ENCODE measurements at regions not wholly inside any gene's neighbourhood (a gene's known extent, or its start where the extent isn't known, plus 50 kb on each side); places are given as distances from the start of the nearest gene placed in this dataset.
A peak's percentile ranks its signal among the peaks of the same experiment; 100 is the strongest.

- no peak for DNase-seq
These were observed 277.4 kb upstream of the SESN3 start for GRCh38 chr11:95508219-95508890.

DNA sequence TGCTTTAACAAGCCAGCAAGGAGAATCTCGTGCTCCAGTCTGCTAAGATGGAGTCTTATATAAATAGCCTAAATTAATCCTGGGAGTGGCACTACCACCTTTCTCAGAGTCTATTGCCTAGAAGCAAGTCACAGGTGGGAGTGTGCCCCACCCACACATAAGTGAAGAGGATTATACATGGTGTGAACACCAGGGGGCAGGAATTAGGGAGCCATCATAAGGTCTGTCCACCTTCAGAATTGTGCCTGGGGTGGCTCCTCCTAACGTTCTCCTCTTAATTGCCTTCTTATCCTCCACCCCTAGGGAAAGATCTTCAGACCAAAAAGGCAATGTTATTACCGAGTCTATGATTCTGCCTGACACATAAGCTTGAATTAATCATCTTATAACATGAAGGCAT lies 276.8 kb upstream of the SESN3 start:
- DNase-seq = no peak

DNA sequence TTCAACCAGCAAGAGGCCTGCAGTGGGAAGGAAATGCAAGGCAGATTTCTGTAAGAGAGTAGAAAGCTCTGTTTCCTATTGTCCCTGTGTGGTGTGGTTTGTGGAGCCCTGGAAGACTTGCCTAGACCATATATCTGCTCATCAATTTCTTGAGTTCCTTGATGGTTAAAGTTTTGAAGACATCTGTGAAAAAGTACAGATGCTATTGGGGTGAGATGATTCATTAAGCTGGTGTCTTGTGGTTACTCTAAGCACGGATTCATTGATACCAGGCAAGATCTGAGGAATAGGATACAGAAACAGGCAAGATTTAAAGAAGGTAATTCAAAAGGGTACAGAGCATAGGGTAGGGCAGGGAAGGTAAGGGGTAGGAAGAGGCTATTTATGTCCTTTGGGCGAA lies 275.8 kb upstream of the SESN3 start:
- DNase-seq = peak; percentile 71

DNA sequence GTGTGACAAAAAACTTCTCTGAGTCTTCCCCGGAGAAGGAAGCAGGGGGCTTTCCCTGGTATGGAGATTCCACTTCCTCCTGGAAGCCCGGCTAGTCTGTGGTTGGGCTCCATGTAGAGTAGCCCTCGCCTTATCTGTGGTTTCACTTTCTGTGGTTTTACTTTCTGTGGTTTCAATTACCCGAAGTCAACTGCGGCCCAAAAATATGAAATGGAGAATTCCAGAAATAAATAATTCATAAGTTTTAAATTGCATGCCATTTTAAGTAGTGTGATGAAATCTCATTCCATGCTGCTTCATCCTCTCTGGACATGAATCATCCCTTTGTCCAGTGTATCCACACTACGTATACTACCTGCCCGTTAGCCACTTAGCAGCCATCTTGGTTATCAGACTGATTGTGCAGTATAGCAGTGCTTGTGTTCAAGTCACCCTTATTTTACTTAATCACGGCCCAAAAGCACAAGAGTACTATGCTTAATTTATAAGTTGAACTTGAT lies 275.0 kb upstream of the SESN3 start:
- peak; percentile 93 for DNase-seq

DNA sequence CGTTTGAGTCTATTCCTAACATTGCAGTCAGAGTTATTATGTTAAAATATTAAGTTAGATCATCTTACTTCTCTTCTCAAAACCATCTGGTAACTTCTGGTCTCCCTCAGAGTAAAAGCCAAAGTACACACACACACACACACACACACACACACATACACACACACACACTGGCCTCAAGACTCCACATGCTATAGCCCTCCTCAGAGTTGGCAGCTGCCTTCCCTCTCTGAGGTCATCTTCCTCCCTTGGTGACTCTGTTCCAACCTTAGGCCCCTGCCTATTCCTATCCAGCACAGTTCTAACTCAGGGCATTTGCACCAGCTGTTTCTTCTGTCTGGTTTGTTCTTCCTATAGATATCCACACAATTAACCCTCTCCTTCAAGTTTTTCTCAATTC lies 272.0 kb upstream of the SESN3 start:
- DNase-seq = peak; percentile 71

GRCh38 chr11:95502522-95502921 lies 271.5 kb upstream of the SESN3 start:
- DNase-seq = no peak

DNA sequence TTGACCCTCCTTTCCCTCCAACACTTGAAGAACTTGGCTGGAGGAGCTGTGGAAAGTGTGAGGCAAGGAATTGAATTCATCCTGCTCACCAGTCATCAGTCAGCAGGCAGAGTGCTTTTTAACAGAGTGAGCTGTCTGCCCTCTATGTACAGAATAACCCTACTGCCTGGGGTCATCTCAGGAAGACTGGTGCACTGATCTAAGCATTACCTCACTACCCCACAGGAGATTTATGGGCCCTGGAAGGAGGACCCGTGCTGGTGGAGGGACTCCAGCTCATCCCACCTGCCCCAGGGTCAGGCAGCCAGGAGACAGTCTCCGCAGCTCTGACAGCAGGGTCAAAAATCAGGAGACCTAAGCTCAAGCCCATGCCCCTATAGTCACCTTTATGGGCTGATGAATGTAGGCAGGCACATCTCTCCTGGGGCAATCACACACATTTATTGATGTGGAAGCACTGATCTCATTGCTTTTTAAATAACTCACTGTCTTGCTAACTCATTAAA lies 270.8 kb upstream of the SESN3 start:
- no peak for DNase-seq

DNA sequence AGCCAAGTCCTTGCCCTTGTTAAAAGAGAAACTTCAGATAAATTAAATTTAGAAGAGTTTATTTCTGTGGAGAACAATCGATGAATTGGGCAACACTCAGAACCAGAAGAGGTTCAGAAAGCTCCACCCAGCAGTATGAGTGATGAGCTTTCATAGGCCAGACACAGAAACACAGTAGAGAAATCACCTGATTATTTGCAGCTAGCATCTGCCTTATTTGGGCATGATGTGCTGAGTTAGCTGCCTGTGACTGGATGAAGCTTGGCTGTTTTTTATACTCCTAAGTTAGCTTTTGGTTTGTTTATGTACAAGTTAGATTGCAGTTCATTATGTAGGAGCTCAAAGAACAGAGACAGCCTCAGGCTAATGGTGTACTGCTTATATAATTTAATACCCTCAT lies 269.5 kb upstream of the SESN3 start:
- no peak for DNase-seq

- DNase-seq = peak; percentile 68
These were observed 268.6 kb upstream of the SESN3 start for GRCh38 chr11:95499516-95500135.

DNA sequence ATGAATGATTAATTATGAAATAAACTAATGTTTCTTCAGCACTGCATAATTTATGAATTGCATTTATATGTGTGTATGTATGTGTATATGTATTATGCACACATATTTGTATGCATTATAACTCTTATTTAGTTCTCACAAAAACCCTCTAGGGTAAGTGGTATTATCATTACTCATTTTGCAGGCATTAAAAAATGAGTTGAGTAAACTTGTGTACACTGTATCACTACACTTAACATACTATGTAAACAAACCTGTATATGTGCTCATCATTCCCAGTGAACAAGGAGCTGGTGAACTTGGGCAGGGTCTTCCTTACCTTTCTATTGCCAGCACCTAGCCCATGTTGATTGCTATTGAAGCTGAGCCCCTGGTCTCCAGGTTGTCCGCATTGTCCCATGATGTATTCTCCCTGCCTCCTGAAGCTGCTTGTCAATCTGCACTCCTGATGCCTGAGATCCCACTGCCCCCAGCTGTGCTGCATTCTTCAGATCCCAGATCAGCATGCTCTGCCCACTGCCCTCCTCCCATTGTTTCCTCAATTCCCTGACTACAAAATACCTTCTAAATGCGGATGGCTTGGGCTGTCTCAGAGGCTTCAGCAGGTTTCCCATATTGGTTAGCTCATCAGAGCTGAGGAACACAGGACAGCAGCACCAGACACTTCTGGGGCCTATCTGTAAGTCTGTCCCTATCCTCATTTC lies 267.9 kb upstream of the SESN3 start:
- DNase-seq = peak; percentile 65

- no peak for DNase-seq
These were observed 265.9 kb upstream of the SESN3 start for GRCh38 chr11:95496901-95497300.

- DNase-seq = no peak
These were observed 264.7 kb upstream of the SESN3 start for GRCh38 chr11:95495706-95496105.

DNA sequence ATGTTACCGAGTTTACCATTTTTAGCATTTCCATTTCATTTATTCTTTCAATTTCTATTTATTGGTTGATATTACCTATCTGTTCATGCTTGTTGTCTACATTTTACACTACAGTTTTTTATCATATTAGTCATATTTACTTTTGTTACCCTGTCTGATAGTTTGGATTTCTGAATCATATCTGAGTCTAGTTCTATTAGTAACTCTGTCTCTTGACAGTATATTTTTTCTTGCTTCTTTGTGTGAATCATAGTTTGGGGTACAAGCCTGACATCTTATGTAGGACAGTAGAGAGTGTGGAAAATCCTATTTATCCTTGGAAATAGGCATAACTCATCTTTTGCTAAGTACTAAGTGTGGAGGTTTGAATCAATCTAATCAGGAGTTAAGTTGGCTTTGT lies 263.9 kb upstream of the SESN3 start:
- no peak for DNase-seq

- DNase-seq = no peak
These were observed 263.2 kb upstream of the SESN3 start for GRCh38 chr11:95494167-95494566.

DNA sequence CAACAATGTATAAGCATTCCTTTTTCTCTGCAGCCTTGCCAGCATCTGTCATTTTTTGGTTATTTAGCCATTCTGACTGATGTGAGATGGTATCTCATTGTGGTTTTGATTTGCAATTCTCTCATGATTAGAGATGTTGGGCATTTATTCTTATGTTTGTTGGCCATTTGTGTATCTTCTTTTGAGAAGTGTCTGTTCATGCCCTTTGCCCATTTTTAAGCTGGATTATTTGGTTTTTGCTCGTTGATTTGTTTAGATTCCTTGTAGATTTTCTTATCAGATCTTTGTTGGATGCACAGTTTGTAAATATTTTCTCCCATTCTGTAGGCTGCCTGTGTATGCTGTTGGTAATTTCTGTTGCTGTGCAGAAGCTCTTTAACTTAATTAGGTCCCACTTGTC lies 259.6 kb upstream of the SESN3 start:
- DNase-seq = peak; percentile 43

GRCh38 chr11:95487938-95488337 lies 256.9 kb upstream of the SESN3 start:
- DNase-seq = no peak

GRCh38 chr11:95487391-95487790 lies 256.4 kb upstream of the SESN3 start:
- no peak for DNase-seq

- DNase-seq = no peak
These were observed 256.0 kb upstream of the SESN3 start for GRCh38 chr11:95486979-95487378.

GRCh38 chr11:95486466-95486865 lies 255.5 kb upstream of the SESN3 start:
- DNase-seq = no peak

- DNase-seq = peak; percentile 95
These were observed 254.3 kb upstream of the SESN3 start for GRCh38 chr11:95485115-95485900.

DNA sequence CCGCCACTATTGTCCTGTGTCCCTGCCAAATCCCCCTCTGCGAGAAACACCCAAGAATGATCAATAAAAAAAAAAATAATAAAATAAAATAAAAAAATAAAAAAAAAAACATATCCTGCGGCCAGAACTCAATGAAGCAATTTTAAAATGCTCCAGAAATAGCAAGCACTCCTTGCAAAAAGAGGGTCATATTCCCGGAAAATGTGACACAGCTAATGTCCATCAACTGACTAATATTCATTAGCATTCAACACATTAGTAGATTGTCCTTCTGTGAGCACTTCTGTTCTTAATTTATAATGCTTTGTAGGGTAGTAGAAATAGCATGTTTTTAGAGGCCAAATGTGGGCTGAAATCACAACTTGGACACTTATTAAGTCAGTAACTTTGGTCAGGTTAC lies 252.3 kb upstream of the SESN3 start:
- peak; percentile 76 for DNase-seq

- DNase-seq = no peak
These were observed 247.0 kb upstream of the SESN3 start for GRCh38 chr11:95478003-95478402.

DNA sequence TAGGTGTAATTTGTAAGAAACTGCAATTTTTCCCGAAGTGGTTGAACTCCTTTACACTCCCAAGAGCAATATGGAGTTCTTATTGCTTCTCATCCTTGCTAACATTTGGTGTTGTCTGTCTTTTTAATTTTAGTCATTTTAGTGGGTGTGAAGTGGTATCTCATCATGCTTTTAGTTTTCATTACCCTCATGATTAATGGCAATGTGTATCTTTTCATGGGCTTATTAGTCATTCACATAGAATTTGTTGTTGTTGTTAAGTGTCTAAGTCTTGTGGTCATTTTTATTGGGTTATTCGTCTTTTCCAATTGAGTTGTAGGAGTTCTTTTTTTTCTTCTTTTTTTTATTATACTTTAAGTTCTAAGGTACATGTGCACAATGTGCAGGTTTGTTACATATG lies 238.3 kb upstream of the SESN3 start:
- DNase-seq = peak; percentile 22

Measured in fibroblast of skin of scalp (primary cell).